PC-9 (cell line): ENCODE measurements at regions not wholly inside any gene's neighbourhood (a gene's known extent, or its start where the extent isn't known, plus 50 kb on each side); places are given as distances from the start of the nearest gene placed in this dataset.
A peak's percentile ranks its signal among the peaks of the same experiment; 100 is the strongest.

Source experiments
- BruUV-seq: library from RNA; stranded (reverse); fragments of 400-500 nt; replicated peaks from 2 replicates; lab custom pipeline; 2021; lab: Mats Ljungman, UMichigan
- CTCF ChIA-PET: fragments of 300-600 bp; sonication (Branson Sonifier 250); formaldehyde crosslinking; loops from one replicate; lab custom pipeline; 2022; ENCODE audit warnings: antibody characterized with exemption; lab: Charles Lee
- POLR2A ChIA-PET: fragments of 300-600 bp; sonication (Branson Sonifier 250); formaldehyde crosslinking; loops from one replicate; lab custom pipeline; 2022; ENCODE audit warnings: antibody characterized with exemption; ENCODE audit not compliant: unreplicated experiment; lab: Charles Lee
- DNase-seq, 2 experiments: peaks; one replicate each; pipeline versions ENCODE4 v3.0.0 to v3.0.0-alpha.2; 2015 to 2022; ENCODE audit warnings: mixed read lengths in 1 of 2
- H2AFZ ChIP-seq: fragments of 200-600 bp; sonication (generic); 2 replicates; pipeline ENCODE4 v1.8.1; 2017; ENCODE audit warnings: antibody characterized with exemption
- H3F3A ChIP-seq: fragments of 200-600 bp; sonication (generic); 2 replicates; pipeline ENCODE4 v1.8.1; 2017; ENCODE audit warnings: antibody characterized with exemption, mild to moderate bottlenecking, low read depth; ENCODE audit not compliant: insufficient read depth
- H3K27ac ChIP-seq: fragments of 200-600 bp; sonication (generic); 2 replicates; pipeline ENCODE4 v1.6.1; 2016; ENCODE audit warnings: mixed run types
- H3K27me3 ChIP-seq: fragments of 200-600 bp; sonication (generic); 2 replicates; pipeline ENCODE4 v1.6.1; 2016; ENCODE audit warnings: low read depth, mixed run types; ENCODE audit not compliant: insufficient read depth
- H3K36me3 ChIP-seq: fragments of 200-600 bp; sonication (generic); 2 replicates; pipeline ENCODE4 v1.6.1; 2016; ENCODE audit warnings: low read depth, mixed run types
- H3K4me1 ChIP-seq: fragments of 200-600 bp; sonication (generic); replicated peaks from 2 replicates; pipeline ENCODE4 v1.6.1; 2016; ENCODE audit warnings: mixed run types; ENCODE audit not compliant: insufficient read depth
- H3K4me2 ChIP-seq: fragments of 200-600 bp; sonication (generic); 2 replicates; pipeline ENCODE4 v1.6.1; 2017; ENCODE audit warnings: mixed run types
- H3K4me3 ChIP-seq: fragments of 200-600 bp; sonication (generic); 2 replicates; pipeline ENCODE4 v1.6.1; 2016; ENCODE audit warnings: mixed run types
- H3K79me2 ChIP-seq: fragments of 200-600 bp; sonication (generic); 2 replicates; pipeline ENCODE4 v1.6.1; 2017; ENCODE audit warnings: low read depth, mixed run types
- H3K9me2 ChIP-seq: fragments of 200-600 bp; sonication (generic); 2 replicates; pipeline ENCODE4 v1.8.1; 2017; ENCODE audit warnings: mild to moderate bottlenecking; ENCODE audit not compliant: insufficient read depth
- H3K9me3 ChIP-seq: fragments of 200-600 bp; sonication (generic); 2 replicates; pipeline ENCODE4 v1.8.1; 2016; ENCODE audit warnings: low read depth; ENCODE audit not compliant: insufficient read depth
- H4K20me1 ChIP-seq: fragments of 200-600 bp; sonication (generic); 2 replicates; pipeline ENCODE4 v1.8.1; 2017; ENCODE audit not compliant: insufficient read depth
- CTCF ChIP-seq: fragments of 200-600 bp; sonication (generic); conservative IDR thresholded peaks from 2 replicates; pipeline ENCODE4 v1.6.1; 2017; ENCODE audit warnings: mixed run types, antibody characterized with exemption, mild to moderate bottlenecking, moderate library complexity
- EZH2 ChIP-seq: fragments of 200-600 bp; sonication (generic); IDR thresholded peaks from 2 replicates; pipeline ENCODE4 v1.8.0; 2017; ENCODE audit warnings: antibody characterized with exemption, low read depth
- intact Hi-C: fragments of 100-400 bp; cut with micrococcal nuclease; formaldehyde crosslinking; loops from one replicate; pipeline ENCODE4 v1.10.0; 2022; ENCODE audit not compliant: unreplicated experiment

GRCh38 chr9:97761879-97762278 lies 64.7 kb upstream of the XPA start:
- H3K9me3 ChIP-seq = no peaks in the 10 kb centered on the region
- ChIA-PET POLR2A (no interaction called here), CTCF (no interaction called here)
- intact Hi-C loops = no loop called here
- no peak overlapping the region for H3K27ac ChIP-seq
- BruUV-seq = no TSS peak
- no peaks in the 10 kb centered on the region for H3F3A ChIP-seq
- no peak overlapping the region for H2AFZ ChIP-seq
- DNase-seq = no peak
- H3K36me3 ChIP-seq = no peaks in the 10 kb centered on the region
- peaks cover 17% of the 10 kb centered on the region; the same call in 1 of the 2 replicates for H3K4me1 ChIP-seq
- TF ChIP-seq EZH2 (no peak), CTCF (no peak)
- H3K4me2 ChIP-seq = no peak overlapping the region
- H3K27me3 ChIP-seq = no peaks in the 10 kb centered on the region
- H3K4me3 ChIP-seq = no peak overlapping the region
- no peaks in the 10 kb centered on the region for H4K20me1 ChIP-seq
- H3K79me2 ChIP-seq = no peaks in the 10 kb centered on the region
- H3K9me2 ChIP-seq = no peaks in the 10 kb centered on the region

GRCh38 chr9:97763874-97764273 lies 66.7 kb upstream of the XPA start:
- Histone ChIP-seq H3K27ac (no peak overlapping the region), H3K9me3 (no peaks in the 10 kb centered on the region), H3K9me2 (no peaks in the 10 kb centered on the region), H3K4me1 (peaks cover 17% of the 10 kb centered on the region; the same call in 1 of the 2 replicates), H3F3A (no peaks in the 10 kb centered on the region), H3K27me3 (no peaks in the 10 kb centered on the region), H3K4me2 (no peak overlapping the region), H4K20me1 (no peaks in the 10 kb centered on the region), H2AFZ (no peak overlapping the region), H3K36me3 (no peaks in the 10 kb centered on the region), H3K4me3 (no peak overlapping the region), H3K79me2 (no peaks in the 10 kb centered on the region)
- POLR2A ChIA-PET = interaction anchor here (0.6 kb wide), 1 partner anchor 17 kb away, joined by 5 read pairs; no protein-coding TSS in a partner anchor
- TF ChIP-seq CTCF (no peak), EZH2 (no peak)
- no TSS peak for BruUV-seq
- CTCF ChIA-PET = no interaction called here
- intact Hi-C loops = no loop called here
- no peak for DNase-seq

- Histone ChIP-seq H3K4me2 (no peak overlapping the region), H3K79me2 (no peaks in the 10 kb centered on the region), H4K20me1 (no peaks in the 10 kb centered on the region), H2AFZ (no peak overlapping the region), H3K27ac (no peak overlapping the region), H3K27me3 (no peaks in the 10 kb centered on the region), H3K4me3 (no peak overlapping the region), H3K9me2 (no peaks in the 10 kb centered on the region), H3K4me1 (peaks cover 11% of the 10 kb centered on the region; the same call in 1 of the 2 replicates), H3K36me3 (no peaks in the 10 kb centered on the region), H3K9me3 (no peaks in the 10 kb centered on the region), H3F3A (no peaks in the 10 kb centered on the region)
- ChIA-PET POLR2A (no interaction called here), CTCF (no interaction called here)
- peak; percentile 32 to 51 for DNase-seq
- TF ChIP-seq EZH2 (no peak), CTCF (no peak)
- intact Hi-C loops = loop anchor here (2.0 kb wide), 1 partner anchor 51 kb away; no protein-coding TSS in a partner anchor
- no TSS peak for BruUV-seq
These were observed 69.0 kb upstream of the XPA start for GRCh38 chr9:97766092-97766491.
